Endothelial cell of umbilical vein (primary cell): ENCODE measurements at regions not wholly inside any gene's neighbourhood (a gene's known extent, or its start where the extent isn't known, plus 50 kb on each side); places are given as distances from the start of the nearest gene placed in this dataset.

Experiments used
- BruUV-seq: library from RNA; stranded (reverse); fragments of 400-500 nt; replicated peaks from 2 replicates; lab custom pipeline; 2021; lab: Mats Ljungman, UMichigan
- CTCF ChIA-PET: fragments of 300-600, 350-600 bp; sonication (Branson Sonifier 250); formaldehyde crosslinking; loops from one replicate; lab custom pipeline; 2021; ENCODE audit warnings: antibody characterized with exemption, inconsistent platforms; lab: Charles Lee
- POLR2A ChIA-PET: fragments of 300-600, 350-600 bp; sonication (Branson Sonifier 250); formaldehyde crosslinking; loops from one replicate; lab custom pipeline; 2021; ENCODE audit warnings: antibody characterized with exemption, inconsistent platforms; lab: Charles Lee
- DNase-seq: peaks from one replicate; pipeline ENCODE4 v3.0.0-alpha.2; 2011; ENCODE audit warnings: low read depth, low spot score
- FAIRE-seq: peaks from 2 replicates; lab custom pipeline; 2011; peaks lifted over from hg19 to GRCh38; lab: Jason Lieb, UNC
- H2AFZ ChIP-seq: 2 replicates; pipeline ENCODE4 v1.6.0; 2012; ENCODE audit warnings: low read depth, low read length, control low read depth, inconsistent platforms
- H3K27ac ChIP-seq: 2 replicates; pipeline ENCODE4 v1.5.1; 2011; ENCODE audit warnings: low read depth, mild to moderate bottlenecking, control low read depth, low read length, moderate library complexity; ENCODE audit not compliant: insufficient read depth
- H3K27me3 ChIP-seq, 2 experiments: 2 replicates each; pipeline versions ENCODE4 v1.6.0 to v1.6.1; 2011; ENCODE audit warnings: low read length in 2 of 2, mixed read lengths in 1 of 2; ENCODE audit not compliant: control insufficient read depth in 2 of 2, insufficient read depth in 2 of 2
- H3K36me3 ChIP-seq, 2 experiments: 2 replicates in 1 of 2; 3 replicates in 1 of 2; pipeline ENCODE4 v1.5.1; 2011; ENCODE audit warnings: low read length in 2 of 2, mild to moderate bottlenecking in 1 of 2, moderate library complexity in 1 of 2; ENCODE audit not compliant: control insufficient read depth in 2 of 2, insufficient read depth in 2 of 2; ENCODE audit errors: extremely low read depth in 1 of 2
- H3K4me1 ChIP-seq: 3 replicates; pipeline ENCODE4 v1.5.1; 2011; ENCODE audit warnings: mild to moderate bottlenecking, low read length; ENCODE audit not compliant: control insufficient read depth, insufficient read depth; ENCODE audit errors: extremely low read depth
- H3K4me2 ChIP-seq: 2 replicates; pipeline ENCODE4 v1.6.1; 2011; ENCODE audit warnings: low read length, control low read depth, mixed read lengths; ENCODE audit not compliant: insufficient read depth
- H3K4me3 ChIP-seq, 3 experiments: fragments of 200-600 bp in 1 of 3; sonication (generic), shearing (Covaris generic) in 1 of 3; replicated peaks in 1 of 3; 2 replicates each; pipeline ENCODE4 v1.5.1; 2011 to 2016; ENCODE audit warnings: control low read depth in 3 of 3, low read length in 3 of 3, mild to moderate bottlenecking in 2 of 3, inconsistent platforms in 1 of 3, low read depth in 1 of 3, moderate library complexity in 1 of 3; ENCODE audit not compliant: insufficient read depth in 1 of 3
- H3K79me2 ChIP-seq: 2 replicates; pipeline ENCODE4 v1.6.0; 2012; ENCODE audit warnings: low read length, inconsistent platforms; ENCODE audit not compliant: control insufficient read depth, insufficient read depth
- H3K9ac ChIP-seq: replicated peaks from 2 replicates; pipeline ENCODE3; 2011; ENCODE audit warnings: low read length, control low read depth; ENCODE audit not compliant: insufficient read depth; ENCODE audit errors: extremely low read depth
- H3K9me1 ChIP-seq: replicated peaks from 3 replicates; pipeline ENCODE4 v1.6.0; 2011; ENCODE audit warnings: mild to moderate bottlenecking, low read length; ENCODE audit not compliant: control insufficient read depth, insufficient read depth; ENCODE audit errors: extremely low read depth
- H3K9me3 ChIP-seq: replicated peaks from 2 replicates; pipeline ENCODE4 v1.5.1; 2012; ENCODE audit warnings: low read length, inconsistent platforms; ENCODE audit not compliant: control insufficient read depth, insufficient read depth
- H4K20me1 ChIP-seq: replicated peaks from 2 replicates; pipeline ENCODE3; 2011; ENCODE audit warnings: mild to moderate bottlenecking, low read length; ENCODE audit not compliant: control insufficient read depth, insufficient read depth; ENCODE audit errors: extremely low read depth
- EZH2 ChIP-seq: IDR thresholded peaks from 2 replicates; pipeline ENCODE4 v1.6.1; 2012; ENCODE audit warnings: borderline replicate concordance, low read depth, mild to moderate bottlenecking, moderate library complexity, low read length, inconsistent platforms; ENCODE audit not compliant: severe bottlenecking
- FOS ChIP-seq: IDR thresholded peaks from 2 replicates; pipeline ENCODE4 v1.6.1; 2011; ENCODE audit warnings: mild to moderate bottlenecking, low read length, moderate library complexity, borderline replicate concordance; ENCODE audit not compliant: insufficient read depth
- GATA2 ChIP-seq: IDR thresholded peaks from 2 replicates; pipeline ENCODE4 v1.7.0; 2011; ENCODE audit warnings: low read depth, mild to moderate bottlenecking, moderate library complexity, mixed read lengths, low read length; ENCODE audit not compliant: insufficient read length, insufficient read depth
- JUN ChIP-seq: IDR thresholded peaks from 2 replicates; pipeline ENCODE4 v1.6.1; 2011; ENCODE audit warnings: borderline replicate concordance, low read depth; ENCODE audit not compliant: insufficient read length, insufficient read depth
- MAX ChIP-seq: IDR thresholded peaks from 2 replicates; pipeline ENCODE4 v1.6.1; 2011; ENCODE audit not compliant: insufficient read depth, insufficient read length
- MYC ChIP-seq: IDR thresholded peaks from one replicate; pipeline ENCODE4 v1.6.1; 2011; ENCODE audit warnings: mild to moderate bottlenecking, low read depth, low read length
- POLR2A ChIP-seq: IDR thresholded peaks from 2 replicates; pipeline ENCODE4 v1.6.1; 2012; ENCODE audit warnings: low read depth, mild to moderate bottlenecking, control low read depth, low read length
- POLR2AphosphoS5 ChIP-seq: IDR thresholded peaks from 2 replicates; pipeline ENCODE4 v1.6.1; 2012; ENCODE audit warnings: low read depth, mild to moderate bottlenecking, control low read depth, low read length, moderate library complexity; ENCODE audit not compliant: insufficient read depth
- dilution Hi-C: fragments of 300-500 bp; cut with MboI; formaldehyde crosslinking; loops from one replicate; pipeline ENCODE4 v1.15.0; 2019; ENCODE audit warnings: low sequenced_read_pairs; ENCODE audit not compliant: extremely low pct_ligation_motif_present
- intact Hi-C: fragments of 100-400 bp; cut with micrococcal nuclease; formaldehyde crosslinking; loops from one replicate; pipeline ENCODE4 v1.10.0; 2022
- TF ChIP-seq, protein P1 (sequence below), 2 donors: IDR thresholded peaks; 1 replicate in 1 of 2; 2 replicates in 1 of 2; pipeline ENCODE4 v1.5.1; 2011; ENCODE audit warnings: low read length in 2 of 2, mild to moderate bottlenecking in 2 of 2, moderate library complexity in 2 of 2, control low read depth in 1 of 2, inconsistent platforms in 1 of 2, low read depth in 1 of 2; ENCODE audit not compliant: insufficient read depth in 1 of 2; ENCODE audit errors: extremely low read depth in 1 of 2

GRCh38 chr9:82154573-82154972 lies 166.0 kb downstream of the SPATA31D1 start:
- dilution Hi-C loops (no loop called here), intact Hi-C loops (no loop called here)
- ChIA-PET CTCF (no interaction called here), POLR2A (no interaction called here)
- Histone ChIP-seq H3K27ac (no peak overlapping the region), H3K36me3 (no peaks in the 10 kb centered on the region), H3K27me3 (no peaks in the 10 kb centered on the region), H3K9me1 (no peaks in the 10 kb centered on the region), H3K4me2 (no peak overlapping the region), H4K20me1 (no peaks in the 10 kb centered on the region), H3K9me3 (no peaks in the 10 kb centered on the region), H3K4me1 (no peaks in the 10 kb centered on the region), H3K79me2 (no peaks in the 10 kb centered on the region), H3K4me3 (no peak overlapping the region), H3K9ac (no peak overlapping the region), H2AFZ (no peak overlapping the region)
- BruUV-seq = no TSS peak
- TF ChIP-seq JUN (no peak), GATA2 (no peak), MAX (no peak), POLR2AphosphoS5 (no peak), EZH2 (no peak), MYC (no peak), POLR2A (no peak), FOS (no peak)
- TF ChIP-seq, protein P1, sequence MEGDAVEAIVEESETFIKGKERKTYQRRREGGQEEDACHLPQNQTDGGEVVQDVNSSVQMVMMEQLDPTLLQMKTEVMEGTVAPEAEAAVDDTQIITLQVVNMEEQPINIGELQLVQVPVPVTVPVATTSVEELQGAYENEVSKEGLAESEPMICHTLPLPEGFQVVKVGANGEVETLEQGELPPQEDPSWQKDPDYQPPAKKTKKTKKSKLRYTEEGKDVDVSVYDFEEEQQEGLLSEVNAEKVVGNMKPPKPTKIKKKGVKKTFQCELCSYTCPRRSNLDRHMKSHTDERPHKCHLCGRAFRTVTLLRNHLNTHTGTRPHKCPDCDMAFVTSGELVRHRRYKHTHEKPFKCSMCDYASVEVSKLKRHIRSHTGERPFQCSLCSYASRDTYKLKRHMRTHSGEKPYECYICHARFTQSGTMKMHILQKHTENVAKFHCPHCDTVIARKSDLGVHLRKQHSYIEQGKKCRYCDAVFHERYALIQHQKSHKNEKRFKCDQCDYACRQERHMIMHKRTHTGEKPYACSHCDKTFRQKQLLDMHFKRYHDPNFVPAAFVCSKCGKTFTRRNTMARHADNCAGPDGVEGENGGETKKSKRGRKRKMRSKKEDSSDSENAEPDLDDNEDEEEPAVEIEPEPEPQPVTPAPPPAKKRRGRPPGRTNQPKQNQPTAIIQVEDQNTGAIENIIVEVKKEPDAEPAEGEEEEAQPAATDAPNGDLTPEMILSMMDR (IDR thresholded peaks at IDR 0.05; ENCODE audit: extremely low read depth in 1 of 2, insufficient read depth in 1 of 2, low read depth in 1 of 2, low read length in 2 of 2) = no peak
- DNase-seq = no peak
- FAIRE-seq = no peak
